Lower lobe of right lung (tissue), 2 donors: ENCODE measurements at regions not wholly inside any gene's neighbourhood (a gene's known extent, or its start where the extent isn't known, plus 50 kb on each side); places are given as distances from the start of the nearest gene placed in this dataset.

Source experiments
- ATAC-seq, 2 donors: fragments of 200-7000 bp; cut with Tn5 transposase; one replicate each; pipeline ENCODE4 v1.9.1; 2020 to 2022; ENCODE audit warnings: mild to moderate bottlenecking in 2 of 2, moderate library complexity in 2 of 2
- DNase-seq: peaks from one replicate; pipeline ENCODE4 v3.0.0-alpha.2; 2020
- H3K27ac ChIP-seq: fragments of 200-600 bp; one replicate; pipeline ENCODE4 v1.8.0; 2022
- H3K27me3 ChIP-seq: fragments of 200-600 bp; one replicate; pipeline ENCODE4 v1.8.0; 2022; ENCODE audit warnings: low read depth
- H3K36me3 ChIP-seq: fragments of 200-600 bp; one replicate; pipeline ENCODE4 v1.8.0; 2022; ENCODE audit warnings: mild to moderate bottlenecking
- H3K4me1 ChIP-seq: fragments of 200-600 bp; one replicate; pipeline ENCODE4 v1.8.0; 2022
- H3K4me3 ChIP-seq: fragments of 200-600 bp; one replicate; pipeline ENCODE4 v1.8.0; 2022; ENCODE audit warnings: mild to moderate bottlenecking
- H3K9me3 ChIP-seq: fragments of 200-600 bp; one replicate; pipeline ENCODE4 v1.8.0; 2022
- intact Hi-C: fragments of 100-400 bp; cut with DNase I; formaldehyde crosslinking; loops from one replicate; pipeline ENCODE4 v1.11.0; 2022
- TF ChIP-seq, protein P1 (sequence below): fragments of 200-600 bp; IDR thresholded peaks from one replicate; pipeline ENCODE4 v1.8.0; 2022; ENCODE audit warnings: antibody characterized with exemption, mild to moderate bottlenecking
- donor health status: DM: no; HTN: yes; CAD: no; lungs with severe emphysema.

- Histone ChIP-seq H3K27me3 (no peaks in the 10 kb centered on the region), H3K36me3 (no peaks in the 10 kb centered on the region), H3K27ac (no peak overlapping the region), H3K9me3 (no peaks in the 10 kb centered on the region), H3K4me3 (no peak overlapping the region), H3K4me1 (no peaks in the 10 kb centered on the region)
- TF ChIP-seq, protein P1, sequence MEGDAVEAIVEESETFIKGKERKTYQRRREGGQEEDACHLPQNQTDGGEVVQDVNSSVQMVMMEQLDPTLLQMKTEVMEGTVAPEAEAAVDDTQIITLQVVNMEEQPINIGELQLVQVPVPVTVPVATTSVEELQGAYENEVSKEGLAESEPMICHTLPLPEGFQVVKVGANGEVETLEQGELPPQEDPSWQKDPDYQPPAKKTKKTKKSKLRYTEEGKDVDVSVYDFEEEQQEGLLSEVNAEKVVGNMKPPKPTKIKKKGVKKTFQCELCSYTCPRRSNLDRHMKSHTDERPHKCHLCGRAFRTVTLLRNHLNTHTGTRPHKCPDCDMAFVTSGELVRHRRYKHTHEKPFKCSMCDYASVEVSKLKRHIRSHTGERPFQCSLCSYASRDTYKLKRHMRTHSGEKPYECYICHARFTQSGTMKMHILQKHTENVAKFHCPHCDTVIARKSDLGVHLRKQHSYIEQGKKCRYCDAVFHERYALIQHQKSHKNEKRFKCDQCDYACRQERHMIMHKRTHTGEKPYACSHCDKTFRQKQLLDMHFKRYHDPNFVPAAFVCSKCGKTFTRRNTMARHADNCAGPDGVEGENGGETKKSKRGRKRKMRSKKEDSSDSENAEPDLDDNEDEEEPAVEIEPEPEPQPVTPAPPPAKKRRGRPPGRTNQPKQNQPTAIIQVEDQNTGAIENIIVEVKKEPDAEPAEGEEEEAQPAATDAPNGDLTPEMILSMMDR = no peak
- intact Hi-C loops = no loop called here
- DNase-seq (no peak), ATAC-seq (no peak)
Observed at GRCh38 chr4:179927473-179927872, 2315.7 kb upstream of the TENM3 start.

DNA sequence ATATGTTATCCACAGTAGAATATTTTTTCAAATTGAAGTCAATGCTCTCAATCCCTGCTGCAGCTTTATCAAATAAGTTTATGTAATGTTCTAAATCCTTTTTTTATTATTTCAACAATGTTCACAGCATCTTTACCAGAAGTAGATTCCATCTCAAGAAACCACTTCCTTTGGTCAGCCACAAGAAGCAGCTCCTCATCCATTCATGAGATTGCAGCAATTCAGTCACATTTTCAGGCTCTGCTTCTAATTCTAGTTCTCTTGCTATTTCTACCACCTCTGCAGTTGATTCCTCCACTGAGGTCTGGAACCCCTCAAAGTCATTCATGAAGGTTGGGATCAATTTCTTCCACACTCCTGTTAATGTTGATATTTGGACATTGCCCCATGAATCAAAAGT is 2301.3 kb upstream of the TENM3 start:
- H3K4me3 ChIP-seq = no peak overlapping the region
- H3K27me3 ChIP-seq = no peaks in the 10 kb centered on the region
- DNase-seq = no peak
- TF ChIP-seq, protein P1 = no peak
- no peaks in the 10 kb centered on the region for H3K36me3 ChIP-seq
- H3K27ac ChIP-seq = no peak overlapping the region
- no peak for ATAC-seq
- intact Hi-C loops = no loop called here
- H3K4me1 ChIP-seq = no peaks in the 10 kb centered on the region
- peaks cover 4% of the 10 kb centered on the region for H3K9me3 ChIP-seq

DNA sequence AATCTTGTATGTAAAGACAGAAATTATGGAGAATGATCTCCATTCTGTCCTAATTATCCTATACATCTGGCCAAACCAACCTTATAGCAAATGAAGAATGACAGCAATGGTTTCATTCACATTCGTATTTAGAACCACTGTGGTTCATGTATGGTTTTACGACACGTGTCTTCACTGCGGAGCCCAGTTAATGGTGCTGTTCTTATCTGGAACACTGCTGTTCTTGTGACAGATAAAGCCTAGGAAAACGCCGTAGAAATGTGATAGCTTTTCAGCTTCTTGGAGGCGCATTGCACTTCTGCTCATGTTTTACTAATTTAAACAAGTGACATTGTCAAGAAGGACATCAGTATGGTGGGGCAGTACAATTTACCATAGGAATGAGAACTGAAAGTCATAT is 2266.4 kb upstream of the TENM3 start:
- no peaks in the 10 kb centered on the region for H3K4me1 ChIP-seq
- no peaks in the 10 kb centered on the region for H3K9me3 ChIP-seq
- intact Hi-C loops = no loop called here
- H3K27ac ChIP-seq = no peak overlapping the region
- H3K4me3 ChIP-seq = no peak overlapping the region
- TF ChIP-seq, protein P1 = no peak
- ATAC-seq (no peak), DNase-seq (no peak)
- H3K36me3 ChIP-seq = no peaks in the 10 kb centered on the region
- no peaks in the 10 kb centered on the region for H3K27me3 ChIP-seq

DNA sequence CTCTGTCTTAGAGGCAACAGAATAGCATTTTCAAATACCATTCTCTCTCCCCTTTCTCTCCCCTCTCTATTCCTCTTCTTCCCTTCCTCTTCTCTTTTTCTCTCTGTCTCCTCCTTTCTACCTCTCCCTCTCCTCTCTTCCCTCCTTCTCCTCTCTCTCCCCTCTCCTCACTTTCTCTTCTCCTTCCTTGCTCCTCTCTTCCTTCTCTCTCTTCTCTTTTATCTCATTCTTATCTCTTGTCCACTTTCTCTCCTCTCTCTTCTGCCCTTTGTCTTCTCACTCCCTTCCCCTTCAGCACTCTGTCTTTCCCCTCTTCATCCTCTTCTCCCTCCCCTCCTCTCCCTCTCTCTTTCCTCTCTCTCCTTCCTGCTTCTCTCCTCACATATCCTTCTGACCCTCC is 2265.8 kb upstream of the TENM3 start:
- no peaks in the 10 kb centered on the region for H3K4me1 ChIP-seq
- H3K36me3 ChIP-seq = no peaks in the 10 kb centered on the region
- TF ChIP-seq, protein P1 = no peak
- no peak for DNase-seq
- intact Hi-C loops = no loop called here
- H3K4me3 ChIP-seq = no peak overlapping the region
- H3K27ac ChIP-seq = no peak overlapping the region
- no peaks in the 10 kb centered on the region for H3K27me3 ChIP-seq
- H3K9me3 ChIP-seq = no peaks in the 10 kb centered on the region
- no peak for ATAC-seq

DNA sequence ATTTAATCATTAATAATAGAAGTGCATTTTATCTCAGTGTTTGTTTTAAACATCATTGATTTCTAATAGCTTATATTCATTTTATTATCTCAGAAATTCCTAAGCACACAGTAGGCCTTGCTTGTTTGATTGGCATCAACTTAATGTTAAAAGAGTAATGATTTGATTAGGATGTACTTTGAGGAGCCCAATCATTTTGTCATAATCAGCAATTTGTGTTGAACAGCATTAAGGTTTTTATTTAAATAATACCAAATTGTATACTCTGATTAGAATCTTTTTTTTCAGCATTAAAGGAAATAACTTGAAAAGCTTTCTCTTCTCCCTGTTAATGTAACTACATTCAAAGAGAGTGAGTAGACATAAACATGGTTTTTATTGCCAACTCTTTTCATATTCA is 2262.0 kb upstream of the TENM3 start:
- intact Hi-C loops = no loop called here
- H3K36me3 ChIP-seq = no peaks in the 10 kb centered on the region
- TF ChIP-seq, protein P1 = no peak
- no peaks in the 10 kb centered on the region for H3K4me1 ChIP-seq
- DNase-seq (no peak), ATAC-seq (no peak)
- no peaks in the 10 kb centered on the region for H3K9me3 ChIP-seq
- H3K27me3 ChIP-seq = no peaks in the 10 kb centered on the region
- no peak overlapping the region for H3K4me3 ChIP-seq
- no peak overlapping the region for H3K27ac ChIP-seq

DNA sequence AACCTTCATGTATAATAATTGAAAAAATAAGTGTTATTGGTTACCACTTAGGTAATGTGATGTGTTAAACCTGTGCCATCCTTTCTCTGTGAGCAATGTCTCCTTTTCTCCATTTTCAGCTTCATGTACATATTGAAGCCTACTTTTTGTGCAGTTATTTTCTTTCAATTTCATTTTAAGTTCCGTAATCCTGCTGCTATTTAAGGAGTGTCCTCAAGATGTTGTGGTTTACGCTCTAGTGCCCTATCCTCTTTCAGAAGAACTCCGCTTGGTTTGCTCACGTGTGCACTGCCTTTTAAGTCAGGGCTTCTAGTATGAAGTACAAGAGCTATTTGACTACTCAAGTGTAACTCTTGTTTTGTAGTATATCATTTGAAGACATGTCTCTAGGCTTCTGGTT is 2253.2 kb upstream of the TENM3 start:
- H3K27me3 ChIP-seq = no peaks in the 10 kb centered on the region
- H3K27ac ChIP-seq = no peak overlapping the region
- no peaks in the 10 kb centered on the region for H3K9me3 ChIP-seq
- ATAC-seq (peak; percentile 67 to 74), DNase-seq (no peak)
- H3K4me3 ChIP-seq = no peak overlapping the region
- H3K4me1 ChIP-seq = no peaks in the 10 kb centered on the region
- intact Hi-C loops = no loop called here
- TF ChIP-seq, protein P1 = no peak
- H3K36me3 ChIP-seq = no peaks in the 10 kb centered on the region
